Neural crest cell (in vitro differentiated cells): ENCODE measurements at regions not wholly inside any gene's neighbourhood (a gene's known extent, or its start where the extent isn't known, plus 50 kb on each side); places are given as distances from the start of the nearest gene placed in this dataset.

ENCODE experiments used
- DNase-seq: peaks from one replicate; pipeline ENCODE4 v3.0.0; 2021; ENCODE audit warnings: low read depth, mixed read lengths, low spot score
- H3K27ac Mint-ChIP-seq: one replicate; pipeline ENCODE4 v1.8.0; 2021; ENCODE audit warnings: mild to moderate bottlenecking, mixed read lengths; ENCODE audit not compliant: unreplicated experiment
- H3K27me3 Mint-ChIP-seq: 2 replicates; pipeline ENCODE4 v1.8.0; 2021; ENCODE audit warnings: low read depth, mild to moderate bottlenecking, mixed read lengths
- H3K36me3 Mint-ChIP-seq: 2 replicates; pipeline ENCODE4 v1.8.0; 2021; ENCODE audit warnings: low read depth, mild to moderate bottlenecking, mixed read lengths
- H3K4me1 Mint-ChIP-seq: 2 replicates; pipeline ENCODE4 v1.8.0; 2021; ENCODE audit warnings: mixed read lengths
- H3K4me3 Mint-ChIP-seq: one replicate; pipeline ENCODE4 v1.8.0; 2021; ENCODE audit warnings: mild to moderate bottlenecking, mixed read lengths
- H3K9me3 Mint-ChIP-seq: 2 replicates; pipeline ENCODE4 v1.8.0; 2021; ENCODE audit warnings: mixed read lengths
- TF ChIP-seq, protein P1 (sequence below): fragments of 200-600 bp; sonication (generic); conservative IDR thresholded peaks from 2 replicates; pipeline ENCODE4 v1.5.0; 2021; ENCODE audit warnings: antibody characterized with exemption, mild to moderate bottlenecking

GRCh38 chr20:23144856-23145255 is 58.7 kb upstream of the CD93 start:
- no peaks in the 10 kb centered on the region for H3K27me3 Mint-ChIP-seq
- no peaks in the 10 kb centered on the region for H3K36me3 Mint-ChIP-seq
- peaks cover 2% of the 10 kb centered on the region for H3K9me3 Mint-ChIP-seq
- peaks cover 9% of the 10 kb centered on the region for H3K4me1 Mint-ChIP-seq
- DNase-seq = no peak
- no peak overlapping the region for H3K27ac Mint-ChIP-seq
- TF ChIP-seq, protein P1, sequence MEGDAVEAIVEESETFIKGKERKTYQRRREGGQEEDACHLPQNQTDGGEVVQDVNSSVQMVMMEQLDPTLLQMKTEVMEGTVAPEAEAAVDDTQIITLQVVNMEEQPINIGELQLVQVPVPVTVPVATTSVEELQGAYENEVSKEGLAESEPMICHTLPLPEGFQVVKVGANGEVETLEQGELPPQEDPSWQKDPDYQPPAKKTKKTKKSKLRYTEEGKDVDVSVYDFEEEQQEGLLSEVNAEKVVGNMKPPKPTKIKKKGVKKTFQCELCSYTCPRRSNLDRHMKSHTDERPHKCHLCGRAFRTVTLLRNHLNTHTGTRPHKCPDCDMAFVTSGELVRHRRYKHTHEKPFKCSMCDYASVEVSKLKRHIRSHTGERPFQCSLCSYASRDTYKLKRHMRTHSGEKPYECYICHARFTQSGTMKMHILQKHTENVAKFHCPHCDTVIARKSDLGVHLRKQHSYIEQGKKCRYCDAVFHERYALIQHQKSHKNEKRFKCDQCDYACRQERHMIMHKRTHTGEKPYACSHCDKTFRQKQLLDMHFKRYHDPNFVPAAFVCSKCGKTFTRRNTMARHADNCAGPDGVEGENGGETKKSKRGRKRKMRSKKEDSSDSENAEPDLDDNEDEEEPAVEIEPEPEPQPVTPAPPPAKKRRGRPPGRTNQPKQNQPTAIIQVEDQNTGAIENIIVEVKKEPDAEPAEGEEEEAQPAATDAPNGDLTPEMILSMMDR = no peak
- H3K4me3 Mint-ChIP-seq = no peak overlapping the region

GRCh38 chr20:23143986-23144690 is 58.0 kb upstream of the CD93 start:
- peaks cover 9% of the 10 kb centered on the region for H3K4me1 Mint-ChIP-seq

DNA sequence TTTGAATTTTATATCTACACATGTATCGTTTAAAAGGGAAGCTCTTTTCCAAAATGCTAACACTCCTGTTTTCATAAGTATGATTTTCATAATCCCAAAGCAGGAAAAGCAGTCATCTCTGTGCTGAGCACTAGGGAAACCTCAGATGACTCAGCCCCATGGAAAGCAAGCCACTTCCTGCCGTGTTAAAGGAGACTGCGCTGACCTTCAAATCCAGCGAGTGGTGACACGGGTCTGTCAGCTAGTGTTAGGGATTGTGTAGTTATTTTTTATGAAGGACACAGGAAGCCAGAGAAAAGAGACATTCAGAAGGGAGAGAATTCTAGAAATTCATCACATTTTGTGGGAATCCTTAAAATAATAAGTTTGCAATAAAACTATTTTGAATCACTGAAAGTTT is 57.0 kb upstream of the CD93 start:
- TF ChIP-seq, protein P1 = no peak
- H3K27me3 Mint-ChIP-seq = no peaks in the 10 kb centered on the region
- H3K4me1 Mint-ChIP-seq = peaks cover 9% of the 10 kb centered on the region
- H3K4me3 Mint-ChIP-seq = no peak overlapping the region
- DNase-seq = no peak
- no peak overlapping the region for H3K27ac Mint-ChIP-seq
- H3K36me3 Mint-ChIP-seq = no peaks in the 10 kb centered on the region
- peaks cover 2% of the 10 kb centered on the region for H3K9me3 Mint-ChIP-seq

More at GRCh38 chr20:23143986-23144690, 58.0 kb upstream of the CD93 start:
- Mint-ChIP-seq H3K9me3 (peaks cover 2% of the 10 kb centered on the region), H3K36me3 (no peaks in the 10 kb centered on the region), H3K4me3 (no peak overlapping the region), H3K27me3 (no peaks in the 10 kb centered on the region), H3K27ac (no peak overlapping the region)
- DNase-seq = no peak
- TF ChIP-seq, protein P1 = no peak

DNA sequence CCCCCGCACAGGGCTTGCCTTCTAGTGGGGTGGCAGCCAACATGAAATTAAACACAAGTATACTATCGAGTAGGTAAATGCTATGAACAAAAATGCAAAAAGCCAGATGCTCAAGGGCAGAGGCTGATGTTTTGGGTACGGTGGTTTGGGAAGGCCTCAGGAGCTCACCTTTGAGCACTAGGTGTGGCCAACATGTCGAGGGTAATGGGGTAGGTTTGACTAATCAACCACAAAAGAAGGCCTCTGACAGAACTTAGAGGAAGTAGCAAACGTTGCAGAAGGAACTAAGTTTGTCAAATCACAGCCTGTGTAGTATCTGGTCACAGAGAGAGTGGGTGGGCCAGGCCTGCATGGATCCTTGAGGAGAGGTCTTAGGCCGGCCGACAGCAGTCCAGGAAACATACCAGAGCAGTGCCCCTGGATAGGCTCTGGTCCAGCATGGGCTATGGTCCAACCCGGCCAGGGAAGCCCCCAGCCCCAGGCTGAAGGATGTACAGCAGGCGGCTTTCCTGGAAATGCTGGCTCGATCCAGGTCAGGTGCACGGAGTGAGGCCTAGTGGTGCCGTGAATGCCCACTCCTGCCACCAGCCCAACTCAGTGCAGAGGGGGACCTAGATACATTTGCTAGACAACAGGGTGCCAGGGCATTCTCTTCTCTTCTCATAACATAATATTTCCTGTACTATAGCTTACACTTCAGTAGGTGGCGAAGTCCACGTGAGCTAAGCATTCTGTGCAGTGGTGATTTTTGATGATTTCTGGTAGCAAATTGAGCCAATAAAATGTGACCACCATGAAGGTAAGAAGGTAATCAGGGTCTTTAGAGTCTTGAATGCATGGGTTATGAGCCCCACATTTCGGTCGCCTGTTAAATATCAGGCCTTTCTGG is 56.3 kb upstream of the CD93 start:
- H3K36me3 Mint-ChIP-seq = no peaks in the 10 kb centered on the region
- H3K4me3 Mint-ChIP-seq = no peak overlapping the region
- no peak for DNase-seq
- TF ChIP-seq, protein P1 = no peak
- peaks cover 2% of the 10 kb centered on the region for H3K9me3 Mint-ChIP-seq
- no peaks in the 10 kb centered on the region for H3K27me3 Mint-ChIP-seq
- no peak overlapping the region for H3K27ac Mint-ChIP-seq
- peaks cover 9% of the 10 kb centered on the region for H3K4me1 Mint-ChIP-seq

- H3K4me3 Mint-ChIP-seq = no peak overlapping the region
- TF ChIP-seq, protein P1 = no peak
- no peak for DNase-seq
- H3K27me3 Mint-ChIP-seq = no peaks in the 10 kb centered on the region
- H3K9me3 Mint-ChIP-seq = peaks cover 2% of the 10 kb centered on the region
- H3K4me1 Mint-ChIP-seq = peaks cover 9% of the 10 kb centered on the region
- H3K36me3 Mint-ChIP-seq = no peaks in the 10 kb centered on the region
- H3K27ac Mint-ChIP-seq = no peak overlapping the region
These were observed 55.5 kb upstream of the CD93 start for GRCh38 chr20:23141450-23142161.
